Endothelial cell of umbilical vein (primary cell): ENCODE measurements at regions not wholly inside any gene's neighbourhood (a gene's known extent, or its start where the extent isn't known, plus 50 kb on each side); places are given as distances from the start of the nearest gene placed in this dataset.

Experiments
- BruUV-seq: library from RNA; stranded (reverse); fragments of 400-500 nt; replicated peaks from 2 replicates; lab custom pipeline; 2021; lab: Mats Ljungman, UMichigan
- CTCF ChIA-PET: fragments of 300-600, 350-600 bp; sonication (Branson Sonifier 250); formaldehyde crosslinking; loops from one replicate; lab custom pipeline; 2021; ENCODE audit warnings: antibody characterized with exemption, inconsistent platforms; lab: Charles Lee
- POLR2A ChIA-PET: fragments of 300-600, 350-600 bp; sonication (Branson Sonifier 250); formaldehyde crosslinking; loops from one replicate; lab custom pipeline; 2021; ENCODE audit warnings: antibody characterized with exemption, inconsistent platforms; lab: Charles Lee
- DNase-seq: peaks from one replicate; pipeline ENCODE4 v3.0.0-alpha.2; 2011; ENCODE audit warnings: low read depth, low spot score
- FAIRE-seq: peaks from 2 replicates; lab custom pipeline; 2011; peaks lifted over from hg19 to GRCh38; lab: Jason Lieb, UNC
- H2AFZ ChIP-seq: 2 replicates; pipeline ENCODE4 v1.6.0; 2012; ENCODE audit warnings: low read depth, low read length, control low read depth, inconsistent platforms
- H3K27ac ChIP-seq: 2 replicates; pipeline ENCODE4 v1.5.1; 2011; ENCODE audit warnings: low read depth, mild to moderate bottlenecking, control low read depth, low read length, moderate library complexity; ENCODE audit not compliant: insufficient read depth
- H3K27me3 ChIP-seq, 2 experiments: 2 replicates each; pipeline versions ENCODE4 v1.6.0 to v1.6.1; 2011; ENCODE audit warnings: low read length in 2 of 2, mixed read lengths in 1 of 2; ENCODE audit not compliant: control insufficient read depth in 2 of 2, insufficient read depth in 2 of 2
- H3K36me3 ChIP-seq, 2 experiments: 2 replicates in 1 of 2; 3 replicates in 1 of 2; pipeline ENCODE4 v1.5.1; 2011; ENCODE audit warnings: low read length in 2 of 2, mild to moderate bottlenecking in 1 of 2, moderate library complexity in 1 of 2; ENCODE audit not compliant: control insufficient read depth in 2 of 2, insufficient read depth in 2 of 2; ENCODE audit errors: extremely low read depth in 1 of 2
- H3K4me1 ChIP-seq: 3 replicates; pipeline ENCODE4 v1.5.1; 2011; ENCODE audit warnings: mild to moderate bottlenecking, low read length; ENCODE audit not compliant: control insufficient read depth, insufficient read depth; ENCODE audit errors: extremely low read depth
- H3K4me2 ChIP-seq: 2 replicates; pipeline ENCODE4 v1.6.1; 2011; ENCODE audit warnings: low read length, control low read depth, mixed read lengths; ENCODE audit not compliant: insufficient read depth
- H3K4me3 ChIP-seq, 3 experiments: fragments of 200-600 bp in 1 of 3; sonication (generic), shearing (Covaris generic) in 1 of 3; replicated peaks in 1 of 3; 2 replicates each; pipeline ENCODE4 v1.5.1; 2011 to 2016; ENCODE audit warnings: control low read depth in 3 of 3, low read length in 3 of 3, mild to moderate bottlenecking in 2 of 3, inconsistent platforms in 1 of 3, low read depth in 1 of 3, moderate library complexity in 1 of 3; ENCODE audit not compliant: insufficient read depth in 1 of 3
- H3K79me2 ChIP-seq: 2 replicates; pipeline ENCODE4 v1.6.0; 2012; ENCODE audit warnings: low read length, inconsistent platforms; ENCODE audit not compliant: control insufficient read depth, insufficient read depth
- H3K9ac ChIP-seq: replicated peaks from 2 replicates; pipeline ENCODE3; 2011; ENCODE audit warnings: low read length, control low read depth; ENCODE audit not compliant: insufficient read depth; ENCODE audit errors: extremely low read depth
- H3K9me1 ChIP-seq: replicated peaks from 3 replicates; pipeline ENCODE4 v1.6.0; 2011; ENCODE audit warnings: mild to moderate bottlenecking, low read length; ENCODE audit not compliant: control insufficient read depth, insufficient read depth; ENCODE audit errors: extremely low read depth
- H3K9me3 ChIP-seq: replicated peaks from 2 replicates; pipeline ENCODE4 v1.5.1; 2012; ENCODE audit warnings: low read length, inconsistent platforms; ENCODE audit not compliant: control insufficient read depth, insufficient read depth
- H4K20me1 ChIP-seq: replicated peaks from 2 replicates; pipeline ENCODE3; 2011; ENCODE audit warnings: mild to moderate bottlenecking, low read length; ENCODE audit not compliant: control insufficient read depth, insufficient read depth; ENCODE audit errors: extremely low read depth
- CTCF ChIP-seq, 2 donors: IDR thresholded peaks; 1 replicate in 1 of 2; 2 replicates in 1 of 2; pipeline ENCODE4 v1.5.1; 2011; ENCODE audit warnings: low read length in 2 of 2, mild to moderate bottlenecking in 2 of 2, moderate library complexity in 2 of 2, control low read depth in 1 of 2, inconsistent platforms in 1 of 2, low read depth in 1 of 2; ENCODE audit not compliant: insufficient read depth in 1 of 2; ENCODE audit errors: extremely low read depth in 1 of 2
- FOS ChIP-seq: IDR thresholded peaks from 2 replicates; pipeline ENCODE4 v1.6.1; 2011; ENCODE audit warnings: mild to moderate bottlenecking, low read length, moderate library complexity, borderline replicate concordance; ENCODE audit not compliant: insufficient read depth
- JUN ChIP-seq: IDR thresholded peaks from 2 replicates; pipeline ENCODE4 v1.6.1; 2011; ENCODE audit warnings: borderline replicate concordance, low read depth; ENCODE audit not compliant: insufficient read length, insufficient read depth
- MAX ChIP-seq: IDR thresholded peaks from 2 replicates; pipeline ENCODE4 v1.6.1; 2011; ENCODE audit not compliant: insufficient read depth, insufficient read length
- POLR2A ChIP-seq: IDR thresholded peaks from 2 replicates; pipeline ENCODE4 v1.6.1; 2012; ENCODE audit warnings: low read depth, mild to moderate bottlenecking, control low read depth, low read length
- dilution Hi-C: fragments of 300-500 bp; cut with MboI; formaldehyde crosslinking; loops from one replicate; pipeline ENCODE4 v1.15.0; 2019; ENCODE audit warnings: low sequenced_read_pairs; ENCODE audit not compliant: extremely low pct_ligation_motif_present
- intact Hi-C: fragments of 100-400 bp; cut with micrococcal nuclease; formaldehyde crosslinking; loops from one replicate; pipeline ENCODE4 v1.10.0; 2022

DNA sequence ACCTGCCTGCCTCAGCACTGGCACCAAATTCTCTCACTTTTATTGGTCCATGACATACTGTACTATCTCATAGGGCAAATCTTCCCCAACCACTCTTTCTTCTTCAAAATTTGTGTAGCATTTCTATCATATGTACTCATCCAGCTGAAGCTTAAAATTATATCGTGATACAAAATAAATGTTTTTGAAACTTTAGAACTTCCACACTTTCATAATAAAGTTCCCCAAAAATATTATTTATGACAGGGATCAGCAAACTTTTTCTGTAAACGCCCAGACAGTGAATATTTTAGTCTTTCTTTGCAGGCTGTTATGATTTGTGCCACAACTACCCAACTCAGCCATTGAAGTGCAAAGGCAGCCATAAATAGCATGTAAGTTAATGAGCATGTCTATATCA lies 76.2 kb upstream of the POU3F3 start:
- H3K9me1 ChIP-seq, result no peaks in the 10 kb centered on the region
- H3K9ac ChIP-seq, result no peak overlapping the region
- H3K4me1 ChIP-seq, result no peaks in the 10 kb centered on the region
- POLR2A ChIA-PET, result no interaction called here
- TF ChIP-seq POLR2A (no peak), MAX (no peak), FOS (no peak)
- H4K20me1 ChIP-seq, result no peaks in the 10 kb centered on the region
- no peak overlapping the region for H3K27ac ChIP-seq
- DNase-seq, result no peak
- no peaks in the 10 kb centered on the region for H3K79me2 ChIP-seq
- no TSS peak for BruUV-seq
- H3K27me3 ChIP-seq, result no peaks in the 10 kb centered on the region
- no peaks in the 10 kb centered on the region for H3K36me3 ChIP-seq
- no peaks in the 10 kb centered on the region for H3K9me3 ChIP-seq
- no peak overlapping the region for H3K4me3 ChIP-seq
- CTCF ChIA-PET, result no interaction called here
- intact Hi-C loops (no loop called here), dilution Hi-C loops (no loop called here)
- no peak overlapping the region for H3K4me2 ChIP-seq
- H2AFZ ChIP-seq, result no peak overlapping the region
- no peak for FAIRE-seq

DNA sequence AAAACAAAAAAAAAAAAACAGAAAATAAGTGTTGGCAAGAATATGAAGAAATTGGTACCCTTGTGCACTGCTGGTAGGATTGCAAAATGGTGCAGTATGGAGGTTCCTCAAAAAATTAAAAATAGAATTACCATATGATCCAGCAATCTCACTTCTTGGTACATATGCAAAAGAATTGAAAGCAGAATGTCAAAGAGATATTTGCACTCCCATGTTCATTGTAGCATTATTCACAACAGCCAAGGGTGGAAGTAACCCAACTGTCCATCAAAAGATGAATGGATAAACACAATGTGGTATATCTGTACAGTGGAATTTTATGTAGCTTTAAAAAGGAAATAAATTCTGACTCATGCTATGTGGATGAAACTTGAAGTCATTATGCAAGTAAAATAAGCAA lies 72.8 kb upstream of the POU3F3 start:
- H3K79me2 ChIP-seq, result no peaks in the 10 kb centered on the region
- intact Hi-C loops, result no loop called here
- no peak overlapping the region for H3K9ac ChIP-seq
- no peaks in the 10 kb centered on the region for H3K4me1 ChIP-seq
- dilution Hi-C loops, result no loop called here
- H3K4me3 ChIP-seq, result no peak overlapping the region
- H3K27ac ChIP-seq, result no peak overlapping the region
- no peaks in the 10 kb centered on the region for H3K9me3 ChIP-seq
- no peak overlapping the region for H3K4me2 ChIP-seq
- H3K27me3 ChIP-seq, result no peaks in the 10 kb centered on the region
- TF ChIP-seq FOS (no peak), POLR2A (no peak), JUN (no peak), CTCF (IDR thresholded peaks at IDR 0.05; ENCODE audit: extremely low read depth in 1 of 2, insufficient read depth in 1 of 2, low read depth in 1 of 2, low read length in 2 of 2) (no peak)
- no TSS peak for BruUV-seq
- ChIA-PET POLR2A (no interaction called here), CTCF (no interaction called here)
- no peaks in the 10 kb centered on the region for H4K20me1 ChIP-seq
- no peaks in the 10 kb centered on the region for H3K9me1 ChIP-seq
- no peaks in the 10 kb centered on the region for H3K36me3 ChIP-seq
- no peak overlapping the region for H2AFZ ChIP-seq
- DNase-seq (no peak), FAIRE-seq (no peak)
